Neural cell (in vitro differentiated cells): ENCODE measurements at regions not wholly inside any gene's neighbourhood (a gene's known extent, or its start where the extent isn't known, plus 50 kb on each side); places are given as distances from the start of the nearest gene placed in this dataset.

ENCODE experiments used
- CTCF ChIP-seq: fragments of 450-650 bp; IDR thresholded peaks from 2 replicates; pipeline ENCODE4 v1.5.1; 2014; ENCODE audit warnings: antibody characterized with exemption, mild to moderate bottlenecking, moderate library complexity; ENCODE audit not compliant: poor library complexity, severe bottlenecking
- EZH2 ChIP-seq: fragments of 200-600, 300-800 bp; shearing (Covaris generic), sonication (generic); IDR thresholded peaks from 2 replicates; pipeline ENCODE4 v1.6.1; 2014; ENCODE audit warnings: antibody characterized with exemption, low read length, borderline replicate concordance, mild to moderate bottlenecking; ENCODE audit not compliant: insufficient read depth, poor library complexity, severe bottlenecking
- POLR2AphosphoS5 ChIP-seq: IDR thresholded peaks from 2 replicates; pipeline ENCODE4 v1.6.1; 2012
- RAD21 ChIP-seq: fragments of 450-650 bp; conservative IDR thresholded peaks from 2 replicates; pipeline ENCODE4 v1.6.1; 2014; ENCODE audit warnings: antibody characterized with exemption, mild to moderate bottlenecking, moderate library complexity
- REST ChIP-seq: IDR thresholded peaks from 2 replicates; pipeline ENCODE4 v1.6.1; 2012; ENCODE audit warnings: borderline replicate concordance
- SMC3 ChIP-seq: fragments of 450-650 bp; conservative IDR thresholded peaks from 2 replicates; pipeline ENCODE4 v1.6.1; 2014; ENCODE audit warnings: antibody characterized with exemption, mild to moderate bottlenecking, moderate library complexity; ENCODE audit not compliant: poor library complexity
- TAF1 ChIP-seq: IDR thresholded peaks from 2 replicates; pipeline ENCODE4 v1.6.1; 2012; ENCODE audit warnings: low read depth

GRCh38 chr2:239463541-239464165, 62.8 kb upstream of the HDAC4 start:
- TF ChIP-seq CTCF (no peak), POLR2AphosphoS5 (no peak), EZH2 (no peak), SMC3 (no peak), TAF1 (no peak), REST (no peak), RAD21 (no peak)
